HEK293 (cell line): ENCODE measurements at regions not wholly inside any gene's neighbourhood (a gene's known extent, or its start where the extent isn't known, plus 50 kb on each side); places are given as distances from the start of the nearest gene placed in this dataset.

Experiments used
- SP3 ChIP-seq: fragments of 450-650 bp; formaldehyde crosslinking; IDR thresholded peaks from 2 replicates; pipeline ENCODE4 v1.5.1; 2016; ENCODE audit warnings: missing biosample characterization, missing genetic modification characterization
- TF ChIP-seq, protein P1 (sequence below): fragments of 450-650 bp; formaldehyde crosslinking; optimal IDR thresholded peaks from 2 replicates; pipeline ENCODE3; 2016; ENCODE audit warnings: missing biosample characterization, mild to moderate bottlenecking, missing genetic modification characterization
- TF ChIP-seq, protein P2 (sequence below): fragments of 450-650 bp; formaldehyde crosslinking; IDR thresholded peaks from 2 replicates; pipeline ENCODE4 v1.5.1; 2016; ENCODE audit warnings: missing biosample characterization, missing genetic modification characterization
- TF ChIP-seq, protein P3 (sequence below): fragments of 450-650 bp; formaldehyde crosslinking; IDR thresholded peaks from 2 replicates; pipeline ENCODE4 v1.5.1; 2016; ENCODE audit warnings: missing biosample characterization, missing genetic modification characterization

DNA sequence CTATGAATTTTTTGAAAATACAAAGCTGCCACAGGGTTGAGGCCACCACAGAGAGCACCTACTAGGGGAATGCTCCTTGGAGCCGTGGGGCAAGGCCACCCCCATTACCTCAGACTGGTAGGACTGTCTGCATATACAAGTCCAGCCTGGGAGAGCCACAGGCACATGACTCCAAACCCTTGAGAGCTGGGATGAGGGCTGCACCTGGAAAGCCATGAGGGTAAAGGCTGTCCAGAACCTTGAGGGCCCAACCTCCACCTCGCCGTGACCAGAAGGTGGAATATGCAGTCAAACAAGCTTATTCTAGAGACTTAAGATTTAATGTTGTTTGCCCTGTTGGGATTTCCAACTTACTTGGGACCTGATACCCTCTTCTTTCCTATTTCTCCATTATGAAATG lies 69.5 kb upstream of the TSLP start:
- no peak for TF ChIP-seq SP3 (tag by site-specific recombination)
- TF ChIP-seq, protein P1, sequence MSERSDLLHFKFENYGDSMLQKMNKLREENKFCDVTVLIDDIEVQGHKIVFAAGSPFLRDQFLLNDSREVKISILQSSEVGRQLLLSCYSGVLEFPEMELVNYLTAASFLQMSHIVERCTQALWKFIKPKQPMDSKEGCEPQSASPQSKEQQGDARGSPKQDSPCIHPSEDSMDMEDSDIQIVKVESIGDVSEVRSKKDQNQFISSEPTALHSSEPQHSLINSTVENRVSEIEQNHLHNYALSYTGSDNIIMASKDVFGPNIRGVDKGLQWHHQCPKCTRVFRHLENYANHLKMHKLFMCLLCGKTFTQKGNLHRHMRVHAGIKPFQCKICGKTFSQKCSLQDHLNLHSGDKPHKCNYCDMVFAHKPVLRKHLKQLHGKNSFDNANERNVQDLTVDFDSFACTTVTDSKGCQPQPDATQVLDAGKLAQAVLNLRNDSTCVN (tag by site-specific recombination): no peak
- TF ChIP-seq, protein P2, sequence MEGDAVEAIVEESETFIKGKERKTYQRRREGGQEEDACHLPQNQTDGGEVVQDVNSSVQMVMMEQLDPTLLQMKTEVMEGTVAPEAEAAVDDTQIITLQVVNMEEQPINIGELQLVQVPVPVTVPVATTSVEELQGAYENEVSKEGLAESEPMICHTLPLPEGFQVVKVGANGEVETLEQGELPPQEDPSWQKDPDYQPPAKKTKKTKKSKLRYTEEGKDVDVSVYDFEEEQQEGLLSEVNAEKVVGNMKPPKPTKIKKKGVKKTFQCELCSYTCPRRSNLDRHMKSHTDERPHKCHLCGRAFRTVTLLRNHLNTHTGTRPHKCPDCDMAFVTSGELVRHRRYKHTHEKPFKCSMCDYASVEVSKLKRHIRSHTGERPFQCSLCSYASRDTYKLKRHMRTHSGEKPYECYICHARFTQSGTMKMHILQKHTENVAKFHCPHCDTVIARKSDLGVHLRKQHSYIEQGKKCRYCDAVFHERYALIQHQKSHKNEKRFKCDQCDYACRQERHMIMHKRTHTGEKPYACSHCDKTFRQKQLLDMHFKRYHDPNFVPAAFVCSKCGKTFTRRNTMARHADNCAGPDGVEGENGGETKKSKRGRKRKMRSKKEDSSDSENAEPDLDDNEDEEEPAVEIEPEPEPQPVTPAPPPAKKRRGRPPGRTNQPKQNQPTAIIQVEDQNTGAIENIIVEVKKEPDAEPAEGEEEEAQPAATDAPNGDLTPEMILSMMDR: no peak
- TF ChIP-seq, protein P3, sequence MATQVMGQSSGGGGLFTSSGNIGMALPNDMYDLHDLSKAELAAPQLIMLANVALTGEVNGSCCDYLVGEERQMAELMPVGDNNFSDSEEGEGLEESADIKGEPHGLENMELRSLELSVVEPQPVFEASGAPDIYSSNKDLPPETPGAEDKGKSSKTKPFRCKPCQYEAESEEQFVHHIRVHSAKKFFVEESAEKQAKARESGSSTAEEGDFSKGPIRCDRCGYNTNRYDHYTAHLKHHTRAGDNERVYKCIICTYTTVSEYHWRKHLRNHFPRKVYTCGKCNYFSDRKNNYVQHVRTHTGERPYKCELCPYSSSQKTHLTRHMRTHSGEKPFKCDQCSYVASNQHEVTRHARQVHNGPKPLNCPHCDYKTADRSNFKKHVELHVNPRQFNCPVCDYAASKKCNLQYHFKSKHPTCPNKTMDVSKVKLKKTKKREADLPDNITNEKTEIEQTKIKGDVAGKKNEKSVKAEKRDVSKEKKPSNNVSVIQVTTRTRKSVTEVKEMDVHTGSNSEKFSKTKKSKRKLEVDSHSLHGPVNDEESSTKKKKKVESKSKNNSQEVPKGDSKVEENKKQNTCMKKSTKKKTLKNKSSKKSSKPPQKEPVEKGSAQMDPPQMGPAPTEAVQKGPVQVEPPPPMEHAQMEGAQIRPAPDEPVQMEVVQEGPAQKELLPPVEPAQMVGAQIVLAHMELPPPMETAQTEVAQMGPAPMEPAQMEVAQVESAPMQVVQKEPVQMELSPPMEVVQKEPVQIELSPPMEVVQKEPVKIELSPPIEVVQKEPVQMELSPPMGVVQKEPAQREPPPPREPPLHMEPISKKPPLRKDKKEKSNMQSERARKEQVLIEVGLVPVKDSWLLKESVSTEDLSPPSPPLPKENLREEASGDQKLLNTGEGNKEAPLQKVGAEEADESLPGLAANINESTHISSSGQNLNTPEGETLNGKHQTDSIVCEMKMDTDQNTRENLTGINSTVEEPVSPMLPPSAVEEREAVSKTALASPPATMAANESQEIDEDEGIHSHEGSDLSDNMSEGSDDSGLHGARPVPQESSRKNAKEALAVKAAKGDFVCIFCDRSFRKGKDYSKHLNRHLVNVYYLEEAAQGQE: no peak
